Endothelial cell of umbilical vein (primary cell): ENCODE measurements at regions not wholly inside any gene's neighbourhood (a gene's known extent, or its start where the extent isn't known, plus 50 kb on each side); places are given as distances from the start of the nearest gene placed in this dataset.

ENCODE experiments used
- CTCF ChIP-seq, 2 donors: IDR thresholded peaks; 1 replicate in 1 of 2; 2 replicates in 1 of 2; pipeline ENCODE4 v1.5.1; 2011; ENCODE audit warnings: low read length in 2 of 2, mild to moderate bottlenecking in 2 of 2, moderate library complexity in 2 of 2, control low read depth in 1 of 2, inconsistent platforms in 1 of 2, low read depth in 1 of 2; ENCODE audit not compliant: insufficient read depth in 1 of 2; ENCODE audit errors: extremely low read depth in 1 of 2
- EZH2 ChIP-seq: IDR thresholded peaks from 2 replicates; pipeline ENCODE4 v1.6.1; 2012; ENCODE audit warnings: borderline replicate concordance, low read depth, mild to moderate bottlenecking, moderate library complexity, low read length, inconsistent platforms; ENCODE audit not compliant: severe bottlenecking
- MYC ChIP-seq: IDR thresholded peaks from one replicate; pipeline ENCODE4 v1.6.1; 2011; ENCODE audit warnings: mild to moderate bottlenecking, low read depth, low read length
- POLR2A ChIP-seq: IDR thresholded peaks from 2 replicates; pipeline ENCODE4 v1.6.1; 2012; ENCODE audit warnings: low read depth, mild to moderate bottlenecking, control low read depth, low read length
- POLR2AphosphoS5 ChIP-seq: IDR thresholded peaks from 2 replicates; pipeline ENCODE4 v1.6.1; 2012; ENCODE audit warnings: low read depth, mild to moderate bottlenecking, control low read depth, low read length, moderate library complexity; ENCODE audit not compliant: insufficient read depth
- TF ChIP-seq, protein P1 (sequence below): IDR thresholded peaks from 2 replicates; pipeline ENCODE4 v1.6.1; 2011; ENCODE audit not compliant: insufficient read depth, insufficient read length

GRCh38 chr2:177141866-177142265 is 70.7 kb upstream of the HNRNPA3 start:
- TF ChIP-seq CTCF (IDR thresholded peaks at IDR 0.05; ENCODE audit: extremely low read depth in 1 of 2, insufficient read depth in 1 of 2, low read depth in 1 of 2, low read length in 2 of 2) (no peak), POLR2AphosphoS5 (no peak), POLR2A (no peak), EZH2 (no peak), MYC (no peak)
- TF ChIP-seq, protein P1, sequence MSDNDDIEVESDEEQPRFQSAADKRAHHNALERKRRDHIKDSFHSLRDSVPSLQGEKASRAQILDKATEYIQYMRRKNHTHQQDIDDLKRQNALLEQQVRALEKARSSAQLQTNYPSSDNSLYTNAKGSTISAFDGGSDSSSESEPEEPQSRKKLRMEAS: no peak
